ENCODE measurements at regions not wholly inside any gene's neighbourhood (a gene's known extent, or its start where the extent isn't known, plus 50 kb on each side); places are given as distances from the start of the nearest gene placed in this dataset.

DNA sequence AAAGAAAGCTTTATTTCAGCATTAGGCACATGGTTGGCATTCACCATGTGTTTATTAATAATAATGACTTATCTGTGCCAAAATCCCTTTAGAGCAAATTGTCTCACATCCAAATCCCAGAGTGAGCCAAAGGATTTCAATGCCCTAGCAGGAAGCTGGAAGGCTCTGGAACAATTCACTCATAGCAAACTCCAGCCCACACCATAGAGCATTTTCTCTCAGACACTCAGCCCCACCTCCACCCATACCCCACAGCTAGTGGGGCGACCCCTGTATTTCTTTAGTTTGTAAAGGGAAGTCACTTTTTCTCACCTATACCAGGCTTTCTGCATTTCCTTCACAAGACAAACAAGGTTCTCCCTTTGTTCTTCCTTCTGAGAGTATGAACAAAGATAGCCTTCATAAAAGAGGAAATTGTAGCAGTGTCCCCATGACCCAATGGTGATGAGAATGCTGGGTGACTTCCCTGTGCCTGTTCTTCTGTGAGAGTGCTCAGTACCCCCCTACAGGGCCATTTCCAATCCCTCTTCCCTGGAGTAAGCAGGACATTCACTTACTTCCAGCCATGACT, 100.1 kb upstream of the APCDD1 start:
- TF ChIP-seq, protein P1, sequence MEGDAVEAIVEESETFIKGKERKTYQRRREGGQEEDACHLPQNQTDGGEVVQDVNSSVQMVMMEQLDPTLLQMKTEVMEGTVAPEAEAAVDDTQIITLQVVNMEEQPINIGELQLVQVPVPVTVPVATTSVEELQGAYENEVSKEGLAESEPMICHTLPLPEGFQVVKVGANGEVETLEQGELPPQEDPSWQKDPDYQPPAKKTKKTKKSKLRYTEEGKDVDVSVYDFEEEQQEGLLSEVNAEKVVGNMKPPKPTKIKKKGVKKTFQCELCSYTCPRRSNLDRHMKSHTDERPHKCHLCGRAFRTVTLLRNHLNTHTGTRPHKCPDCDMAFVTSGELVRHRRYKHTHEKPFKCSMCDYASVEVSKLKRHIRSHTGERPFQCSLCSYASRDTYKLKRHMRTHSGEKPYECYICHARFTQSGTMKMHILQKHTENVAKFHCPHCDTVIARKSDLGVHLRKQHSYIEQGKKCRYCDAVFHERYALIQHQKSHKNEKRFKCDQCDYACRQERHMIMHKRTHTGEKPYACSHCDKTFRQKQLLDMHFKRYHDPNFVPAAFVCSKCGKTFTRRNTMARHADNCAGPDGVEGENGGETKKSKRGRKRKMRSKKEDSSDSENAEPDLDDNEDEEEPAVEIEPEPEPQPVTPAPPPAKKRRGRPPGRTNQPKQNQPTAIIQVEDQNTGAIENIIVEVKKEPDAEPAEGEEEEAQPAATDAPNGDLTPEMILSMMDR (conservative IDR thresholded peaks at IDR 0.05; ENCODE audit: low read length): no peak
- TF ChIP-seq EZH2phosphoT487 (IDR thresholded peaks at IDR 0.05; ENCODE audit: borderline replicate concordance): no peak
